Stomach (tissue), 4 donors: ENCODE measurements at regions not wholly inside any gene's neighbourhood (a gene's known extent, or its start where the extent isn't known, plus 50 kb on each side); places are given as distances from the start of the nearest gene placed in this dataset.

Experiments used
- CTCF ChIP-seq, 7 experiments: fragments of 450-650 bp in 4 of 7; fragments of 200-600 bp in 3 of 7; sonication (generic) in 3 of 7; IDR thresholded peaks; one replicate each; pipeline ENCODE4 v1.5.1; 2016 to 2019; ENCODE audit warnings: antibody characterized with exemption in 7 of 7, control low read depth in 2 of 7, mild to moderate bottlenecking in 1 of 7
- EP300 ChIP-seq: sonication (generic); formaldehyde crosslinking; IDR thresholded peaks from one replicate; pipeline ENCODE4 v1.6.1; 2017; ENCODE audit warnings: antibody characterized with exemption
- POLR2A ChIP-seq, 4 donors: fragments of 450-650 bp; IDR thresholded peaks; one replicate each; pipeline ENCODE4 v1.6.1; 2016; ENCODE audit warnings: antibody characterized with exemption in 4 of 4, control low read depth in 2 of 4, mild to moderate bottlenecking in 1 of 4, moderate library complexity in 1 of 4

GRCh38 chr9:80649496-80649895 is 1039.9 kb downstream of the TLE1 start:
- no peak for TF ChIP-seq EP300
- no peak for TF ChIP-seq POLR2A (IDR thresholded peaks at IDR 0.05)
- TF ChIP-seq CTCF (IDR thresholded peaks at IDR 0.05): no peak
